HG02798 (cell line): ENCODE measurements at regions not wholly inside any gene's neighbourhood (a gene's known extent, or its start where the extent isn't known, plus 50 kb on each side); places are given as distances from the start of the nearest gene placed in this dataset.

Experiments used
- ATAC-seq: cut with Tn5 transposase; IDR thresholded peaks from one replicate; pipeline ENCODE4 v1.9.1; 2021; ENCODE audit warnings: mild to moderate bottlenecking; ENCODE audit not compliant: unreplicated experiment, poor library complexity

DNA sequence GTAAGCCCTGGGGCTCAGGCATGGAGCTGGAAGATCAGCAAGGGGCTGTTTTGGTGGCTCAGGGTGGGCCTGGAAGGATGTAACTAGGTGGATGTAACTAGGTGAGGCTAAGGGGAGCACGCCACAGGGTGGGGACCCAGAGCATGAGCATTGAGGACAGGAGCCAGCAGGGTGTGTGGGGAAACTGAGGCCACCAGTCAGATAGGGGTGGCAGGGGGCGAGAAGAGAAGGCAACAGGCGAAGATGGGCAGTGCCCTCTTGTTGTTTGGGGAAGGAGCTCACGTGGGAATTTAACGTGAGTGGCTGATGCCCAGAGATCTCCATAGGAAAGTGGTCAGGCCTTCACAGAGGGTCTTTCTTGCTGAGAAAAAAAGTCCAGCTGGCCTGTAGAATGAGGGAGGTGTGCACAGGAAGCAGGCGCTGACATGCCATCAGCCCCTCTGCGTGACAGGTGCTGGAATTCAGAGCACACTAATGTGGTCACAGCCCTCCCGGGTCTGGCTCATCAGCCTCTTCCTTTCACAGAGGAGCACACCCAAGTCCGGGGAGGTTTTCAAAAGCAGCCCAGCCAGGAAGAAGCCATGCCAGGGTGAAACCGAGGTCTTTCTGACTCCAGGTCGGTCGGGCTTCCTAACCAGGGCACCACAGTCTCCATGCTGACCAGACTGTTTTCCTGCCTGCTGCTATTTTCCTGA is 54.6 kb upstream of the PAX6 start:
- no peak for ATAC-seq

DNA sequence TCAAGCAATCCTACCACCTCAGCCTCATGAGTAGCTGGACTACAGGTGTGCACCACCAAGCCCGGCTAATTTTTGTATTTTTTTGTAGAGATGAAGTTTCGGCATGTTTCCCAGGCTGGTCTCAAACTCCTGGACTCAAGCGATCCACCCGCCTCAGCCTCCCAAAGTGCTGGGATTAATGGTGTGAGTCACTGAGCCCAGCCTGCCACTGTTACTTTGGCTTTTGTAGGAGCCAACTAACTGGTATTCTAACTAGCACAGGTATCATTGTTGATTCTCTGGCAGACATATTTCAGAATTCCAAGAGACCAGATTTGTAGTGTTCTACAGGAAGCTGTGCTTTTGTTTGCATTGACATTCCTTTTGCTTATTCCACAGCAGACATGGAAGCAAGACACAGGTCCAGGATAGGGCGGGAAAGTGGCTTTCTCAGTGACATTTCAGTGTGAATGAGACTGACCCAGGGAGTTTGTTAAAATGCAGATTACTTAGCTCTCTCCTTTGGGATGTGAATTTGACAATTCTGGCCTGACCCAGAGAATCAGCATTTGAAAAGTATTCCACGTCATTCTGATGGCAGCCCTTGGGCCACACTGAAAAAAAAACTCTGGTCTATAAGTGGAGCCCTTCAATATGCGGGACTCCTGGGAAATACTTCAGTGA is 52.2 kb upstream of the PAX6 start:
- no peak for ATAC-seq

DNA sequence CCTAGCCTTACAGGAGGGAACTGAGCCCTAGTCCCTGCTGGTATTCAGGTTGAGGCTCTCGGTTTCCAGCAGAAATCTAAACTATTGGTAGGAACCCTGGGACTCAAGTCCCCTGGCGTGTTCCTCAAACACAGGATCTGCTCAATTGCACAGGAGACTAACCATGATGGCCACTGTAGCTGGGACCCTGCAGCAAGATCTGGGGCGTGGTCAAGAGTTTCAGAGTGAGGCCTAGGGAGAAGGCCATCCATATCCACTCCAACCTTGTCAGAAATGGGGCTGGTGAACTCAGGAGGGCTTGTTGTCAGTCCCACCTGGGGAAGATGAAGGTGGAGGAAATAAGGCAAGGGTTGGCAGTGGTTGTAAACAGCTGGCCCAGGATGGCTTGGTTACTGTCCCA is 49.9 kb upstream of the PAX6 start:
- ATAC-seq, result no peak
